ENCODE measurements at regions not wholly inside any gene's neighbourhood (a gene's known extent, or its start where the extent isn't known, plus 50 kb on each side); places are given as distances from the start of the nearest gene placed in this dataset.

GRCh38 chr2:139918982-139919381, 1138.8 kb upstream of the NXPH2 start:
- Histone ChIP-seq H3K4me3 (replicated peaks in 1 of 3; ENCODE audit: insufficient read depth in 1 of 3, low read depth in 1 of 3, low read length in 3 of 3) (no peak overlapping the region), H3K27me3 (ENCODE audit: control insufficient read depth in 2 of 2, insufficient read depth in 2 of 2, low read length in 2 of 2) (no peaks in the 10 kb centered on the region), H3K4me2 (ENCODE audit: insufficient read depth, low read length) (no peak overlapping the region), H3K9me1 (replicated peaks; ENCODE audit: control insufficient read depth, extremely low read depth, insufficient read depth, low read length) (no peaks in the 10 kb centered on the region), H3K27ac (ENCODE audit: insufficient read depth, low read depth, low read length) (no peak overlapping the region), H3K4me1 (ENCODE audit: control insufficient read depth, extremely low read depth, insufficient read depth, low read length) (no peaks in the 10 kb centered on the region), H3K9ac (replicated peaks; ENCODE audit: extremely low read depth, insufficient read depth, low read length) (no peak overlapping the region), H3K9me3 (replicated peaks; ENCODE audit: control insufficient read depth, insufficient read depth, low read length) (no peaks in the 10 kb centered on the region), H3K36me3 (ENCODE audit: control insufficient read depth in 2 of 2, extremely low read depth in 1 of 2, insufficient read depth in 2 of 2, low read length in 2 of 2) (no peaks in the 10 kb centered on the region), H4K20me1 (replicated peaks; ENCODE audit: control insufficient read depth, extremely low read depth, insufficient read depth, low read length) (no peaks in the 10 kb centered on the region), H2AFZ (ENCODE audit: low read depth, low read length) (no peak overlapping the region), H3K79me2 (ENCODE audit: control insufficient read depth, insufficient read depth, low read length) (no peaks in the 10 kb centered on the region)
- intact Hi-C loops (cut with micrococcal nuclease): no loop called here
- ChIA-PET CTCF (interaction anchor here (4.9 kb wide), 1 partner anchor 945 kb away, joined by 23 read pairs; no protein-coding TSS in a partner anchor), POLR2A (no interaction called here)
- no peak for FAIRE-seq
- no peak for DNase-seq (ENCODE audit: low read depth, low spot score)
- TF ChIP-seq POLR2AphosphoS5 (IDR thresholded peaks at IDR 0.05; ENCODE audit: insufficient read depth, low read depth, low read length) (no peak), CTCF (IDR thresholded peaks at IDR 0.05; ENCODE audit: extremely low read depth in 1 of 2, insufficient read depth in 1 of 2, low read depth in 1 of 2, low read length in 2 of 2) (no peak), FOS (IDR thresholded peaks at IDR 0.05; ENCODE audit: borderline replicate concordance, insufficient read depth, low read length) (no peak), MAX (IDR thresholded peaks at IDR 0.05; ENCODE audit: insufficient read depth, insufficient read length) (no peak), JUN (IDR thresholded peaks at IDR 0.05; ENCODE audit: borderline replicate concordance, insufficient read depth, insufficient read length, low read depth) (no peak), EZH2 (IDR thresholded peaks at IDR 0.05; ENCODE audit: borderline replicate concordance, low read depth, low read length, severe bottlenecking) (no peak)
- no TSS peak for BruUV-seq (replicated peaks)
- dilution Hi-C loops (cut with MboI; ENCODE audit: extremely low pct_ligation_motif_present, low sequenced_read_pairs): no loop called here
